ENCODE measurements at regions not wholly inside any gene's neighbourhood (a gene's known extent, or its start where the extent isn't known, plus 50 kb on each side); places are given as distances from the start of the nearest gene placed in this dataset.

- H3K36me3 ChIP-seq, result no peaks in the 10 kb centered on the region
- intact Hi-C loops (cut with DNase I; ENCODE audit: low total_unique reads), result no loop called here
- no peaks in the 10 kb centered on the region for H3K27me3 ChIP-seq
- no peak overlapping the region for H3K4me3 ChIP-seq
- no peak for DNase-seq
- no peak overlapping the region for H3K27ac ChIP-seq
- H3K9me3 ChIP-seq, result no peaks in the 10 kb centered on the region
- H3K4me1 ChIP-seq, result peaks cover 0 to 4% of the 10 kb centered on the region in 2 donors
- TF ChIP-seq CTCF (IDR thresholded peaks at IDR 0.05), result no peak
- no peak for TF ChIP-seq POLR2A (IDR thresholded peaks at IDR 0.05)
Observed at GRCh38 chrX:45502396-45502795, 301.7 kb upstream of the DIPK2B start.

GRCh38 chrX:45497290-45497689 lies 296.6 kb upstream of the DIPK2B start:
- DNase-seq, result no peak
- Histone ChIP-seq H3K27me3 (no peaks in the 10 kb centered on the region), H3K36me3 (no peaks in the 10 kb centered on the region), H3K9me3 (no peaks in the 10 kb centered on the region), H3K4me3 (no peak overlapping the region), H3K4me1 (no peaks in the 10 kb centered on the region), H3K27ac (no peak overlapping the region)
- intact Hi-C loops (cut with DNase I; ENCODE audit: low total_unique reads), result no loop called here
- TF ChIP-seq POLR2A (IDR thresholded peaks at IDR 0.05) (no peak), CTCF (IDR thresholded peaks at IDR 0.05) (no peak)

GRCh38 chrX:45485719-45486118 lies 285.0 kb upstream of the DIPK2B start:
- TF ChIP-seq CTCF (IDR thresholded peaks at IDR 0.05), result no peak
- TF ChIP-seq POLR2A (IDR thresholded peaks at IDR 0.05), result no peak
- Histone ChIP-seq H3K27me3 (no peaks in the 10 kb centered on the region), H3K9me3 (no peaks in the 10 kb centered on the region), H3K4me1 (no peaks in the 10 kb centered on the region), H3K27ac (no peak overlapping the region), H3K36me3 (no peaks in the 10 kb centered on the region), H3K4me3 (no peak overlapping the region)
- intact Hi-C loops (cut with DNase I; ENCODE audit: low total_unique reads), result no loop called here
- no peak for DNase-seq

- Histone ChIP-seq H3K9me3 (no peaks in the 10 kb centered on the region), H3K27me3 (no peaks in the 10 kb centered on the region), H3K4me3 (no peak overlapping the region), H3K36me3 (no peaks in the 10 kb centered on the region), H3K27ac (no peak overlapping the region), H3K4me1 (no peaks in the 10 kb centered on the region)
- intact Hi-C loops (cut with DNase I; ENCODE audit: low total_unique reads), result no loop called here
- TF ChIP-seq POLR2A (IDR thresholded peaks at IDR 0.05) (no peak), CTCF (IDR thresholded peaks at IDR 0.05) (no peak)
- DNase-seq, result no peak
Observed at GRCh38 chrX:45479835-45480422, 279.3 kb upstream of the DIPK2B start.

GRCh38 chrX:45479196-45479834 lies 278.6 kb upstream of the DIPK2B start:
- intact Hi-C loops (cut with DNase I; ENCODE audit: low total_unique reads), result no loop called here
- no peaks in the 10 kb centered on the region for H3K27me3 ChIP-seq
- H3K27ac ChIP-seq, result no peak overlapping the region
- DNase-seq, result no peak
- TF ChIP-seq POLR2A (IDR thresholded peaks at IDR 0.05) (no peak), CTCF (IDR thresholded peaks at IDR 0.05) (no peak)
- no peaks in the 10 kb centered on the region for H3K36me3 ChIP-seq
- H3K9me3 ChIP-seq, result no peaks in the 10 kb centered on the region
- no peaks in the 10 kb centered on the region for H3K4me1 ChIP-seq
- H3K4me3 ChIP-seq, result no peak overlapping the region
